HG03025 (cell line): ENCODE measurements at regions not wholly inside any gene's neighbourhood (a gene's known extent, or its start where the extent isn't known, plus 50 kb on each side); places are given as distances from the start of the nearest gene placed in this dataset.

Source experiments
- ATAC-seq: cut with Tn5 transposase; IDR thresholded peaks from one replicate; pipeline ENCODE4 v1.9.1; 2021; ENCODE audit warnings: mild to moderate bottlenecking, moderate library complexity; ENCODE audit not compliant: unreplicated experiment, low FRiP score

DNA sequence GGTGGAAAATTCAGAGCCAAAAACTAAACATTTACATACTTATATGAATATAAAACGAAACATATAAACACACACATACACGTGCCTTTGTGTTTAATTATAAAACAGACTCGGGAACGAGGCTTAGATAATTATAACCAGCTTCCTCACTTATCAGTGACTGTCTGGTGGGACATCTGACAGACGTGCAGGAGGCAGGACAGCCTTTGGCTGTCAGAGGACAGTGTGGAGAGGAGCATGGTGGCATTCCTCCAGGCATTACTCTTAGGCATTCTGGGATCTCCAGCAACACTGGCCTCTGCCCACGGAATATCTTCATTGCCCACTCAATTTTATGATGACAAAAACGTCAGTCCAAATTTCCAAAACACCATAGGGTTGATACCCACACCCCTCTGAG lies 262.2 kb upstream of the NFE2L3 start:
- no peak for ATAC-seq

GRCh38 chr7:25891591-25891990 lies 260.4 kb upstream of the NFE2L3 start:
- no peak for ATAC-seq

GRCh38 chr7:25893436-25893835 lies 258.6 kb upstream of the NFE2L3 start:
- ATAC-seq, result no peak

DNA sequence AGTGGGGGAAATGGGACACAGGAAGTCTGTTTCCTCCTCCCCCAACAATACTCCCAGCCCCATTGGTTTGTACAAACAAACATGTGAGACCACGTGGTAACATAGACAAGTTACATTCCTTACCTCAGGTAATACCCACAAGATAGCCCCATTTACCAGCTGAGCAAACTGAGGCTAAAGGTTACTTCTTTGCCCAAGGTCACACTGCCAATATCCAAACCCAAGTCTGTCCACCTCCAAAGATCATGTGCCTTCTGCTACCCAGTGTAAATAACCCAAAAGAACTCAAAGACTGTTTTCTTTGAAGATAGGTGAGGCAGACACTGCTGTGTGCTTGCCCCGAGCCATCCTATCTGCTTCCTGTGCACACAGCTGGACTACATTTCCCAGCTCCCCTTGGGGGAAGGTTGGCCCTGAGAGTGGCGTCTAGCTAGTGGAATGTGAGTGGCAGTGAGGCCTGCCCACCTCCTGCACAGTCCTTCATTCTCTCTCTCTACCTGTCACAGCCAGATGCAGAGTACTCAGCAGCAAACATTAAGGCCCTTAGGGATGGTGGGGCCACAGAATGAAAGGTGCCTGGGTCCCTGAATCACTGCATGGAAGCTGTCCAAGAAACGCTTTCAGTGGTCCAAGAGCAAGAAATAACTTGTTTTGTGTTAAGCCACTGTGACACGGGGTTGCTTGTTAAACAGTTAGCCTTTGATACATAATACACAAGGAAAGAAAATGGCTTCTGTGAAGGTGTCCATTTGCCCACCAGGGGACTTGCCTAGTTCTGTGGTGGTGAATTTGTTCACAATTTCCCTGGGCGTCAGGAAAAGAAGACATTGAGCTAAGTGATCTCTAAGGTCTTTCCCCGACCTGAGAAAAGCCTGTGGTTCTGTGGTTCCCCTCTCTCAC lies 257.7 kb upstream of the NFE2L3 start:
- no peak for ATAC-seq

- peak; percentile 48 for ATAC-seq
Observed at GRCh38 chr7:25894902-25895791, 256.9 kb upstream of the NFE2L3 start.

DNA sequence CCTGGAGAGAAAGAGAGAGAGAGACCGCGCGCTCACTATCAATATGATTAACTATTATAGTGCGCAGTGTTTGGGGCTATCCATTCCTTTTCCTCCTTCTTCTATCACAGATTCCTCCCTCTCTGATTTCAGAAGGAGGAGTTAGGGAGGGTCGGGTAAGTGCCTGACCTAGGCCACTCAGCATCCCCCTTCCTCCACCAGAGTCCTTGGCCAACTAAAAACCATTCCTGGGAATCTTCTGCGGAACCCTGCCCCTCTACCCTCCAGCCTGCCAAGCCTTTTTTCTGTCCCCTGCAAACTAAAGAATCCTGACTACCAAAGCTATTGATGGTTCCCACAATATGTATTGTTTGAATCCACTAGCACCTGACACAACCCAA lies 256.2 kb upstream of the NFE2L3 start:
- no peak for ATAC-seq

- no peak for ATAC-seq
Observed at GRCh38 chr7:25897261-25897782, 254.7 kb upstream of the NFE2L3 start.

GRCh38 chr7:25900245-25900644 lies 251.8 kb upstream of the NFE2L3 start:
- ATAC-seq, result no peak

GRCh38 chr7:25900877-25901276 lies 251.1 kb upstream of the NFE2L3 start:
- no peak for ATAC-seq

DNA sequence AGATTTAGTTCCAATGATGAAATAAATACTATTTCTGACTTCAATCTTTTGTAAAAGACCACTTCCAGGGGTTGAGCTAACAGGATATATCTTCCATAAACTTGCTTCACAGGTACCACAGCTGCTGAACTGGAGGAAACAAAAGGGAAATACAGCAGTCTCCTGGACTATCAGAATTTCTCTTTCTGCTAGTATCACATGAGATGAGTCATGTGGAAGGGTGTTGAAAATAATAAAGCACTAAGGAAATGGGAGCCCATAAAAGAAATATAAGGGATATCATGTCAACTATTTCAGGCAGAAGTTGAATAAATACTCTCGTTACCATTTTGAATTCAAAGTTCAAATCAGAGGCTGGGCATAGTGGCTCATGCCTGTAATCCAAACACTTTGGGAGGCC lies 250.3 kb upstream of the NFE2L3 start:
- no peak for ATAC-seq

DNA sequence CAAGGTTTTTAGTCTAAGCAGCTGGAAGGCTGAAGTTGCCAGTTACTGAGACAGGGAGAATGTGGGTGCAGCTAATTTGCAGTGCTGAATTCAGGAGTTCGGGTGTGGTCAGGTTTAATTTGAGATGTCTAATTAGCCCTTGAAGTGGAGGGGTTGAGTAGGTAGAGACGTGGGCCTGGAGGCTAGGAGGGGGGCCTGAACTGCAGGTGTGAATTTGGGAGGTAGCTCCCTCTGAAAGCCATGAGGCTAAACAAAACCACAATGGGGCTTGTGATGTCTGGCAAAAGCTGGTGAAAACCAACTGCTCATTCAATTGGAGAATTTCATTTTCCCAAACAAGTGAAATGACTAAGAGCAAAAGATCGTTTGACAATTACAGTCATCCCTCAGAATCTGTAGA lies 246.0 kb upstream of the NFE2L3 start:
- no peak for ATAC-seq

DNA sequence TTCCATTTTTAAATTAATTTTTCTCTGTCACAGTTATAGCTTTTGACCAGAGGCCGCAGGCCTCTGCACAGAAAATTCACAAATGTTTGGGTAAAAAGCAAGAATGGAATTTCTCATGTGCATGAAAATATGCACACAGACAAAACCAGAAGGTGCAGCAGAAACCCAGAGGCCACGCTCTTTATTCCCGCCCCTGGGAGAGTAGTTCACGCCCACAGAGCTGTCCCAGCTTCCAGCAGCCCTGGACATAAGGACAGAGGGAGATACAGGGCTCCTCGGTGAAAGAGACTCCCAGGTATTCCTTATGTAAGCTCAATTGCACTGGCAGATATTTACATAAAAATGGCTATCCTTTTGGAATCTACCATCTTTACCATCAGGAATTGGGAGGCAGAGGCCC lies 245.2 kb upstream of the NFE2L3 start:
- ATAC-seq, result no peak

- no peak for ATAC-seq
Observed at GRCh38 chr7:25907214-25907613, 244.8 kb upstream of the NFE2L3 start.

DNA sequence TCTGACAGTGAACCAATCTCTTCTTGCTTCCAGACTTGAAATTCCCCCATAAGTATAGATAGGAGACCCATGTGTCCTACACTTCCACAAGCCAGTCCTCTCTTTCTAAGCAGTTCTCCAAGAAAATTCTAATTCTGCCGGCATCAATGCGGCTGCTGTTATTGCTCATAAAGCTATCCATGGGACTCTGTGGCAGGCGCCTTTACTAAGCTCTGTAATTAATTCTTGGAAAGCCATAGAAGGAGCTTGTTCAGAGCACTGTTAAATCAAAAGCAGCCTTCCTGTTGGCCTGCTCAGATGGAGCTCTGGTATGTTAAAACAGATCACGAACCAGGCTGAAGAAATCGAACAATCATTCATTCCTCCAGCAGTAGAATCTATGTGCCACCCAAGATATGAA lies 244.3 kb upstream of the NFE2L3 start:
- no peak for ATAC-seq

- no peak for ATAC-seq
Observed at GRCh38 chr7:25908154-25908949, 243.6 kb upstream of the NFE2L3 start.

DNA sequence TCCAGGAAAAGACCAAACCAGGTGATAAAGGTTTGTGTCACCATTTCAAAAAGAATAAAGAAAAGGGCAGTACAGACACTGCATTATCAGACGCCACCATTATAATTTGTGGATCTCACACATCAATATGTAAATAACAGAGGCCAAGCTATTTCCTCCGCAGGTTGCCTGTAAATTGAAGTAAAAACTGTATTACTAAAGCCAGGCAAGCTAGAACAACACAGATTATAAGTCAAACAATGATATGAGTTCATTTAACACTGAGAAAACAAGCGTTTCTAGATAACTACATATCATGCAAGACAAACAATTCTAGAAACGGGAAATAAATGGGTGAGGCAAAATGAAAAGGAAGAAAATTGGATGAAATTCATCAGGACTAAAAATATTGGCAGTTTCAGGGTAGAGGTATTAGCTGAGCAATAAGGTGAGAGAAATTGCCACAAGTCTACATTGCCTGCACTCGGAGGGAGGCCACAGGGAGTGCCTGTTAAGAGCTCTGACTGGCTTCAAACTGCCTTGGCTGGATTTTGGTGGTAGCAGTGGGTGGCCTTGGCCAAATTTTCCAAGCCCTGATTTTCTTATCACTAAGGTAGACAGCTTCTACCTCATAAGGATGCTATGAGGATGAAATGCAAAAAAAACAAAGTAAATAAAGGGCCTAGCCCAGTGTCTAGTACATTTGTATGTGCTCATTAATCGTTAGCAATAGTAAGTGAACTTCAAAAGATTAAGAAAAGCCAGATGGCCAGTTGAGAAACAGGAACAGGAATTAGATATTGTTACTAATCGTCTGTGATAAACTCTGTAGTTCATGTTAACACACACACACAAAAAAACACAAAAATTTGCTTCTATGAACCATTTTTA lies 240.0 kb upstream of the NFE2L3 start:
- no peak for ATAC-seq

- no peak for ATAC-seq
Observed at GRCh38 chr7:25913598-25914224, 238.3 kb upstream of the NFE2L3 start.

GRCh38 chr7:25918731-25919130 lies 233.3 kb upstream of the NFE2L3 start:
- no peak for ATAC-seq

- ATAC-seq, result no peak
Observed at GRCh38 chr7:25922296-25922695, 229.7 kb upstream of the NFE2L3 start.
